ENCODE measurements at regions not wholly inside any gene's neighbourhood (a gene's known extent, or its start where the extent isn't known, plus 50 kb on each side); places are given as distances from the start of the nearest gene placed in this dataset.

DNA sequence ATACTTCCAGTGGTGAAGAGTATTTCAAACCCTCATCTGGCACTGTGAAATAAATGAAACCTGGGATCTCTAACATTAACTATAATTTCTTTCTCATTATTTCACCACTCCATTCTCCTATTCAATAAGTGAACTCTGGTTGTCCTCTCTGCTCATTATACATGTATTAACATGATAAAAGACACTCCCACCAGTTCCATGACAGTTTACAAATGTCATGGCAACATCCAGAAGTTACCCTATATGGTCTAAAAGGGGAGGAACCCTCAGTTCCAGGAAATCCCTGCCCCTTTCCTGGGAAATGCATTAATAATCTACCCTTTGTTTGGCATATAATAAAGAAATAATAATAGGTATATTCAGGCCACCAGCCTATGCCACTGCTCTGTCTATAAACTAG, 62.7 kb upstream of the BRINP3 start:
- DNase-seq, result no peak
- intact Hi-C loops (cut with DNase I), result no loop called here
- no peak for ATAC-seq (ENCODE audit: poor library complexity)

DNA sequence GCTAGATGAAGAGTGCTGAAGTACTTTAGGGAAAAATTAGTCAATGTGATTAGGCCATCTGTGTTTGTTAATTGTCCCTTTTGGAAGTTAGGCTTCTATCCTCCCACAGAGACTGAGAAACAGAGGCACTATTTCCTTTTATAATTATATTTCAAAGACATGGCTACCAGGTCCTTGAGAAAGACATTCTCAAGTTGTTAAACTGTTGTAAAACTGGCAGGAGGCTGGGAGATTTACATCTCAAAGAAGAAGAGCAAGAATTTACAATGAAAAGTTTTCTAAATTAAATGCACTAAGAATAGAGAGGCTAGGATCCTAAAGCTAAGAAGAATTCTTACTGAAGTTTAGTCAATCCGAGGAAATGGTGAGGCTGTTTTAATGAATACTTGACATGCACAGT, 74.0 kb upstream of the BRINP3 start:
- intact Hi-C loops (cut with DNase I), result no loop called here
- DNase-seq, result no peak
- ATAC-seq (ENCODE audit: poor library complexity), result no peak

DNA sequence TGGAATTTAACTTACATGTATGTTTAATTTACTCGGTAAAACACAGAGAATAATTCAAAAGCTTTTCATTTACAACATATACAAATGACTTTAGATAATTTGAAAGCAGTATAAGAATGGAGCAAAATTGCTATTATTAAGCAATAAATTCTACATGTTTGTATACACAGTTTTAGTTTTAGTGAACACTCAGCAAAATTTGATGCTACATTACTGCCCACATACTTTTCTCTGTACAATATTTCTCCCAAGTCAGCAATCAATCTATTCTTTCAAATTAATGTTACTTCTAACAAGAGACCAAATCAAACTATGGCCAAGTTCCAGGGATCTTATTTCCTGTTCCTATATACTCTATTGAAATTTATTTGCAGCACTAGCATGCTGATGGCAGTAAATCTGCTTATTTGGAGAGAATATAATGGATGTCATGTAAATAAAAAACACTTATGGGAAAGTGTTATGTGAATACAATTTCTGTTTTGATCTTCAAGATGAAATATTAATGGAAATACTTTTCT, 82.6 kb upstream of the BRINP3 start:
- no peak for ATAC-seq (ENCODE audit: poor library complexity)
- intact Hi-C loops (cut with DNase I), result no loop called here
- no peak for DNase-seq

GRCh38 chr1:190563230-190563629, 85.6 kb upstream of the BRINP3 start:
- ATAC-seq (ENCODE audit: poor library complexity) (no peak), DNase-seq (no peak)
- intact Hi-C loops (cut with DNase I), result no loop called here

GRCh38 chr1:190564117-190564516, 86.5 kb upstream of the BRINP3 start:
- ATAC-seq (ENCODE audit: poor library complexity), result no peak
- intact Hi-C loops (cut with DNase I), result no loop called here
- DNase-seq, result no peak

DNA sequence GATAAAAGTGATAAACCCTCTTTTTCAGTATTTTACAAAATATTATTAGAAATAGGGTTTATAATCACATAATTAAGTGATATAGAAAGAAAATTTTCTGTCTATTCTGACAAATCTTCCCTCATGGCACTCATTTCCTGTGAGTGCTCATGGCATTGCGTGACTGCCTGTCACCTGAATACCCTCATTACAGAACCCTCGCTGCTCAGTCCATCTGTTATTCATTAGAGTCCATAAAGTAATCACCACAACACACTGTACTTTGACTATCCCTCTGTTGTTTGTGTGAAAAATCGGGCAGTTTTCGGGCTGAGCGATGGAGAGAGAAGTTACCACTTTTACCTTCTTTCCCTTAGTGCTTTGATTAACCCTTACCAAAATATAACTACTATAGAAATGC, 100.4 kb upstream of the BRINP3 start:
- no peak for DNase-seq
- no peak for ATAC-seq (ENCODE audit: poor library complexity)
- intact Hi-C loops (cut with DNase I), result no loop called here

GRCh38 chr1:190578526-190578925, 100.9 kb upstream of the BRINP3 start:
- DNase-seq (no peak), ATAC-seq (ENCODE audit: poor library complexity) (no peak)
- intact Hi-C loops (cut with DNase I), result no loop called here

DNA sequence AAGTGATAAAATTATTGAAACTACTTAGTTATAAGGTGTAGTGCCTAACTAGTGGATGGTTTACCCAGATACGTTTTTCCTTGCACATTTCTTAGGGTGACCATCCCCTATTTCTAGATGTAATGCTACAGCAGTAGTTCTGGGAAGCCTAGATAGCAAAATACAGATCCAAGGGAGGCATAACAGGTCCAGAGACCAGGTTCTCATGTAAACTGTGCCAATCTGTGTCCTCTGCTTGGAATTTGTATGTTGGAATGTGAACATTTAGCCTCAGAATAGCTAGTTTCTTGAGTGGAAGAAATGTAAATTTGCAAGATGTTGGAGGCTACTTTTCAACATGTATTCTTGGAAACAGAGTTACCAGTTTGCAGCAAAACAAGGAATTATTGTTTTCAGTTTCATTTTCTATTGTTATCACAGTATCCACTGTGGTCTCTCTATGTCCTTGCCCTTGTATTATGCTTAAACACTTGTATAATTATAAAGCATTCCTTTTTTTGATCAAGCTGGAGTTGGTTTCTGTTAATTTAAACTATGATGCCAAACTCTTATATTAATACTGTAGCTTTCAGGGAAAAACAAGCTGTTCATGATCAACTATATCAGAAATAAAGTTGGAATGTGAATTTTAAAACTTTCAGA, 102.0 kb upstream of the BRINP3 start:
- ATAC-seq (ENCODE audit: poor library complexity) (no peak), DNase-seq (no peak)
- intact Hi-C loops (cut with DNase I), result no loop called here

- DNase-seq (no peak), ATAC-seq (ENCODE audit: poor library complexity) (no peak)
- intact Hi-C loops (cut with DNase I), result no loop called here
Measured at GRCh38 chr1:190583862-190584261, 106.2 kb upstream of the BRINP3 start.

GRCh38 chr1:190588424-190588823, 110.8 kb upstream of the BRINP3 start:
- intact Hi-C loops (cut with DNase I), result no loop called here
- DNase-seq, result no peak
- no peak for ATAC-seq (ENCODE audit: poor library complexity)

DNA sequence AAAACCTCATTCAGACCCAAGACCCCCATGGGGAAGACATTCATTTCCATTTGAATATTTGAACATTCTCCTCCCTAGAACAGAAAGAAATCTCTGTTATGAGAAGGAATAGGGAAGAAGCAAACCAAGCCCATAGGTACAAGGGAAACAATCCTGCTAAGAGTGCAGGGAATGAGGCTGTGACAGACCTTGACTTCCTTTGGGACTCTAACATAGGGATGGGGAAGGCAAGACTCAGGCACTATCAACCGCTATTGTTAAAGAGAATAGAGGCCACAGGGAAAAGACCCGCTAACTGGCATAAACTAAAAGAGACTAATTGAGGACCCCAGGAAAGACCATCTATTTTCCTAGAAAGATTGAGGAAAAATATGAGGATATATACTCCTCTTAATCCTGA, 117.8 kb upstream of the BRINP3 start:
- no peak for DNase-seq
- no peak for ATAC-seq (ENCODE audit: poor library complexity)
- intact Hi-C loops (cut with DNase I), result no loop called here

- intact Hi-C loops (cut with DNase I), result no loop called here
- no peak for ATAC-seq (ENCODE audit: poor library complexity)
- no peak for DNase-seq
Measured at GRCh38 chr1:190597294-190597693, 119.6 kb upstream of the BRINP3 start.

GRCh38 chr1:190599670-190600069, 122.0 kb upstream of the BRINP3 start:
- intact Hi-C loops (cut with DNase I), result no loop called here
- DNase-seq, result no peak
- ATAC-seq (ENCODE audit: poor library complexity), result no peak

DNA sequence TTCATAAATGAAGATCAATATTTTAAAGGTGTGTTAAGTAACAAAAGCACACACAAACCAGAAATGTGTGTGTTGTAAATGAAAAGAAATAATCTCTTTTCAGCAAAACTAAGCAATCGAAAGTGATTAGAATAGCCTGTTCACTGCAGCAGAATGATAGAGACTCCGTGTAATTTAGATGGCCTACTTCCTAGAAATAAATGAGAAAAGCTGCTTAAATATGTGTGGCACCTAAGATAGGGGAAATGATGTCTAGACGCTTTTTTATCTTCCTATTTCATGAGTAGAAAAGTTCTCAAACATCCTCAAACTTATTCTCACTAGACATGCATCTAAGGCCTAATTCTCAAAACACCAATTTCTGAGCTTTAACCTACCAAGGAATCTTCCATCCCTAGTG, 124.7 kb upstream of the BRINP3 start:
- intact Hi-C loops (cut with DNase I), result no loop called here
- no peak for ATAC-seq (ENCODE audit: poor library complexity)
- no peak for DNase-seq

- intact Hi-C loops (cut with DNase I), result no loop called here
- ATAC-seq (ENCODE audit: poor library complexity), result no peak
- DNase-seq, result no peak
Measured at GRCh38 chr1:190608282-190608681, 130.6 kb upstream of the BRINP3 start.

DNA sequence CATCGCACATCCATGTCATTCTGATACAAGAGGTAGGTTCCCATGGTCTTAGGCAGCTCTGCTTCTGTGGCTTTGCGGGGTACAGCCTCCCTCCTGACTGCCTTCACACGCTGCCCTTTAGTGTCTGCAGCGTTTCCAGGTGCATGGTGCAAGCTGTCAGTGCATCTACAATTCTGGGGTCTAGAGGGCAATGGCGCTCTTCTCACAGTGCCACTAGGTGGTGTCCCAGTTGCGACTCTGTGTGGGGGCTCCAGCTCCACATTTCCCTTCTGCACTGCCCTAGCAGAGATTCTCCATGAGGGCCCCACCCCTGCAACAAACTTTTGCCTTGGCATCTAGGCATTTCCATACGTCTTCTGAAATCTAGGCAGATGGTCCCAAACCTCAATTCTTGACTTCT, 138.2 kb upstream of the BRINP3 start:
- intact Hi-C loops (cut with DNase I), result no loop called here

GRCh38 chr1:190616235-190616634, 138.6 kb upstream of the BRINP3 start:
- intact Hi-C loops (cut with DNase I), result no loop called here
- DNase-seq (no peak), ATAC-seq (ENCODE audit: poor library complexity) (no peak)

More for the DNA sequence above, 138.2 kb upstream of the BRINP3 start:
- ATAC-seq (ENCODE audit: poor library complexity) (no peak), DNase-seq (no peak)

DNA sequence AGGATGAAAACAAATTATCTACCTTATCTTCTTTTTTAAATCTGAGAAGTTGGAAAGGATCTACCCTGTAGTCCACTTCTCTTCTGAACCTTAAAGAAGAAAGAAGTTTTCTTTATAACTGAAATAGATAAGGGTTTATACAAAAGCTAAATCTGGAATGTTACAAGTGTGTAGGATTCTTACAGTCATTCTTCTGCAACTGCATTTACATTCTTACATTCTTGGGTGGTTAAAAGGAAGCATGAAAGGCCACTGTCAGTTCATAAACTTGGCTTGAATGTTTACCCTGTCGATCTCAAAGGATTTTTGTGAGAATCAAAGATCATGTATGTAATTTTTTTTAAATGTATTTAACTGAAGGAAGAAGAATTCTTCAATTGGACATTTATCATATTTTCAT, 142.1 kb upstream of the BRINP3 start:
- DNase-seq (no peak), ATAC-seq (ENCODE audit: poor library complexity) (no peak)
- intact Hi-C loops (cut with DNase I), result no loop called here

DNA sequence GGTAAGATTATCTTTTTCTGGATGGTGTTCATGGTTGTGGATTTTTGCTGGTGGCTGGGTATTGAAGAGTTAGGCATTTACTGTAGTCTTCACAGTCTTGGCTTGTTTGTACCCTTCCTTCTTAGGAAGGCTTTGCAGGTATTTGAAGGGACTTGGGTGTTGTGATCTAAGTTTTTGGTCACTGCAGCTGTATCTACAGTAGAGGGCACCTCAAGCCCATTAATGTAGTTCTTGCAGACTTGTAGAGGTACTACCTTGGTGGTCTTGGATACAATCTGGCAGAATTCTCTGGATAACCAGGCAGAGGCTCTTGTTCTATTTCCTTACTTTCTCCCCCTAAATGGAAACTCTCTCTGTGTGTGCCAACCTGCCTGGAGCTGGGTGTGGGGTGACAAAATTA, 155.8 kb upstream of the BRINP3 start:
- DNase-seq (no peak), ATAC-seq (ENCODE audit: poor library complexity) (no peak)
- intact Hi-C loops (cut with DNase I), result no loop called here

- ATAC-seq (ENCODE audit: poor library complexity) (no peak), DNase-seq (no peak)
- intact Hi-C loops (cut with DNase I), result no loop called here
Measured at GRCh38 chr1:190634134-190634533, 156.5 kb upstream of the BRINP3 start.

GRCh38 chr1:190649553-190649952, 171.9 kb upstream of the BRINP3 start:
- intact Hi-C loops (cut with DNase I), result no loop called here
- DNase-seq (no peak), ATAC-seq (ENCODE audit: poor library complexity) (no peak)

Data from Right ventricle myocardium superior (tissue), 1 donor.